ENCODE measurements at regions not wholly inside any gene's neighbourhood (a gene's known extent, or its start where the extent isn't known, plus 50 kb on each side); places are given as distances from the start of the nearest gene placed in this dataset.
A peak's percentile ranks its signal among the peaks of the same experiment; 100 is the strongest.
"Not testable (repeated sequence)": the region's sequence is repeated elsewhere in the genome, so short reads cannot be mapped to it uniquely, and the experiment has no call there.

DNA sequence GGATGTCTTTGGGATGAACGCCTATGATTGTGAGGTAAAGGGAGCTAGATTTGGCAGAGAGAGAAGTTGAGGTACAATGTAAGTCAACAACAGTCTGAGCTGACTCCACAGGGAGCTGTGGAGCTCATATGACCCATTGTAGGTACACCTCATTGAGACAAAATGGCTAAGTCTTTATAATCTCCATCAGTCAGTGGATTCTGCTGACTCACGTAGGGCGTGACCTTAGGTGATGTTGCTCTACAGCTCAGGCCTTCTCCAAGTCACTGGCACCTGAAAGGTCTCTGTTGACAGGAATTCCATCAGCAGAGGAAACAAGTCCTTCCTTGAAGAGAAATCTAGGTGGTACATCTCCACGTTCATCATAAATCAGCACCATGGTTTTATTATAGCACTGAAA lies 118.2 kb upstream of the PRR16 start:
- WGBS (ENCODE audit: extremely low coverage, insufficient coverage, insufficient read length) = no CpG with 5 or more reads among the region's 4 CpGs
- Histone ChIP-seq H3K9ac (ENCODE audit: low read length) (no peak overlapping the region), H3K79me2 (ENCODE audit: control insufficient read depth, insufficient read depth, low read length, poor library complexity) (no peaks in the 10 kb centered on the region), H4K12ac (ENCODE audit: low read depth, low read length) (no peak overlapping the region), H3K4me2 (ENCODE audit: low read length) (no peak overlapping the region), H3K36me3 (ENCODE audit: control insufficient read depth in 1 of 2, insufficient read depth in 2 of 2, low read length in 2 of 2) (no peaks in the 10 kb centered on the region), H2BK5ac (ENCODE audit: low read depth, low read length, poor library complexity) (no peak overlapping the region), H2AFZ (ENCODE audit: insufficient read depth, low read length, poor library complexity) (no peak overlapping the region), H3K79me1 (ENCODE audit: low read length) (no peaks in the 10 kb centered on the region), H3K27me3 (ENCODE audit: insufficient read depth, low read length) (no peaks in the 10 kb centered on the region), H3K4ac (ENCODE audit: low read depth, low read length) (no peak overlapping the region), H2BK12ac (ENCODE audit: low read length) (no peak overlapping the region), H2BK120ac (ENCODE audit: insufficient read depth, low read length, poor library complexity) (no peak overlapping the region), H3K9me3 (ENCODE audit: insufficient read depth, low read depth, low read length) (peaks cover under 1% of the 10 kb centered on the region), H3K4me1 (ENCODE audit: control insufficient read depth in 1 of 2, insufficient read depth in 2 of 2, low read length in 2 of 2) (no peaks in the 10 kb centered on the region), H2AK5ac (ENCODE audit: low read length) (no peak overlapping the region), H3K23ac (ENCODE audit: low read length) (no peak overlapping the region), H3K27ac (ENCODE audit: low read depth, low read length) (no peak overlapping the region), H3K14ac (ENCODE audit: low read length) (no peak overlapping the region), H4K91ac (ENCODE audit: low read depth, low read length) (no peak overlapping the region), H3K18ac (ENCODE audit: low read length) (no peak overlapping the region), H4K8ac (ENCODE audit: low read depth, low read length) (no peak overlapping the region), H3K4me3 (ENCODE audit: low read depth, low read length) (no peak overlapping the region)
- DNase-seq = no peak

DNA sequence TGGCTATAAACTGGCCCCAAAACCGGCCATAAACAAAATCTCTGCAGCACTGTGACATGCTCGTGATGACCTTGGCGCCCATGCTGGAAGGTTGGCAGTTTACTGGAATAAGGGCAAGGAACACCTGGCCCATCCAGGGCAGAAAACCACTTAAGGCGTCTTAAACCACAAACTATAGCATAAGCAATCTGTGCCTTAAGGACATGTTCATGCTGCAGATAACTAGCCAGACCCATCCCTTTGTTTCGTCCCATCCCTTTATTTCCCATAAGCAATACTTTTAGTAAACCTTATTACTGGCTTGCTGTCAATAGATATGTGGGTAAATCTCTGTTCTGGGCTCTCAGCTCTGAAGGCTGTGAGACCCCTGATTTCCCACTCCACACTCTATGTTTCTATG lies 113.0 kb upstream of the PRR16 start:
- not testable (repeated sequence) for H3K4me1 ChIP-seq (ENCODE audit: control insufficient read depth in 1 of 2, insufficient read depth in 2 of 2, low read length in 2 of 2); H2BK120ac ChIP-seq (ENCODE audit: insufficient read depth, low read length, poor library complexity); DNase-seq; H2AK5ac ChIP-seq (ENCODE audit: low read length); H2BK5ac ChIP-seq (ENCODE audit: low read depth, low read length, poor library complexity); H2AFZ ChIP-seq (ENCODE audit: insufficient read depth, low read length, poor library complexity); H3K79me1 ChIP-seq (ENCODE audit: low read length); H3K27ac ChIP-seq (ENCODE audit: low read depth, low read length); H3K18ac ChIP-seq (ENCODE audit: low read length); H3K4ac ChIP-seq (ENCODE audit: low read depth, low read length); H3K79me2 ChIP-seq (ENCODE audit: control insufficient read depth, insufficient read depth, low read length, poor library complexity); H3K9ac ChIP-seq (ENCODE audit: low read length); H4K12ac ChIP-seq (ENCODE audit: low read depth, low read length); H2BK12ac ChIP-seq (ENCODE audit: low read length); H3K36me3 ChIP-seq (ENCODE audit: control insufficient read depth in 1 of 2, insufficient read depth in 2 of 2, low read length in 2 of 2); H3K14ac ChIP-seq (ENCODE audit: low read length); H4K91ac ChIP-seq (ENCODE audit: low read depth, low read length); H4K8ac ChIP-seq (ENCODE audit: low read depth, low read length); H3K23ac ChIP-seq (ENCODE audit: low read length); H3K27me3 ChIP-seq (ENCODE audit: insufficient read depth, low read length); H3K4me3 ChIP-seq (ENCODE audit: low read depth, low read length); H3K4me2 ChIP-seq (ENCODE audit: low read length); H3K9me3 ChIP-seq (ENCODE audit: insufficient read depth, low read depth, low read length)
- WGBS (ENCODE audit: extremely low coverage, insufficient coverage, insufficient read length) = no CpG with 5 or more reads among the region's 5 CpGs

DNA sequence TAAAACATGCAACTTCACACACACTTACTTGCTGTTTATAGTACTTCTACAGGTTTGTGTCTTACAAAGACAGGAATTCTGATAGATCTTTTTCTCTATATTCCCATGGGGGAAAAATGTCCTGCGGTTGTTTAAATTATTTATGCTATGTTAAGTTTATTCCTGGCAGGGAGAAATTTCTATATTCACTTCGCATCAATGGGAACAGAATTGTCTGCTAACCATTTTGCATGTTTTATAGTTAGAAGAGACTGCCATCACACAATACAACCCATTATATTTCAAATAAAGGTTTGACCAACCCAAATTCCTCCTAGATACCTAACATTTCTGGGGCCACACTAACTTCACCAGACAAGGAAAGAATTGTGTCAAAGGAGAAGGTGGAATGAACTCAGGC lies 110.0 kb upstream of the PRR16 start:
- Histone ChIP-seq H3K79me1 (ENCODE audit: low read length) (no peaks in the 10 kb centered on the region), H3K14ac (ENCODE audit: low read length) (no peak overlapping the region), H3K36me3 (ENCODE audit: control insufficient read depth in 1 of 2, insufficient read depth in 2 of 2, low read length in 2 of 2) (no peaks in the 10 kb centered on the region), H2AFZ (ENCODE audit: insufficient read depth, low read length, poor library complexity) (no peak overlapping the region), H3K4me1 (ENCODE audit: control insufficient read depth in 1 of 2, insufficient read depth in 2 of 2, low read length in 2 of 2) (no peaks in the 10 kb centered on the region), H4K8ac (ENCODE audit: low read depth, low read length) (no peak overlapping the region), H3K27ac (ENCODE audit: low read depth, low read length) (no peak overlapping the region), H3K4me2 (ENCODE audit: low read length) (no peak overlapping the region), H2AK5ac (ENCODE audit: low read length) (no peak overlapping the region), H3K9ac (ENCODE audit: low read length) (no peak overlapping the region), H4K91ac (ENCODE audit: low read depth, low read length) (no peak overlapping the region), H3K27me3 (ENCODE audit: insufficient read depth, low read length) (no peaks in the 10 kb centered on the region), H3K4ac (ENCODE audit: low read depth, low read length) (no peak overlapping the region), H3K79me2 (ENCODE audit: control insufficient read depth, insufficient read depth, low read length, poor library complexity) (no peaks in the 10 kb centered on the region), H2BK5ac (ENCODE audit: low read depth, low read length, poor library complexity) (no peak overlapping the region), H3K9me3 (ENCODE audit: insufficient read depth, low read depth, low read length) (peaks cover 1% of the 10 kb centered on the region), H2BK12ac (ENCODE audit: low read length) (no peak overlapping the region), H3K4me3 (ENCODE audit: low read depth, low read length) (no peak overlapping the region), H2BK120ac (ENCODE audit: insufficient read depth, low read length, poor library complexity) (no peak overlapping the region), H4K12ac (ENCODE audit: low read depth, low read length) (no peak overlapping the region), H3K23ac (ENCODE audit: low read length) (no peak overlapping the region), H3K18ac (ENCODE audit: low read length) (no peak overlapping the region)
- DNase-seq = peak in 1 of 2 donors; percentile 65
- no CpG with 5 or more reads among the region's 2 CpGs for WGBS (ENCODE audit: extremely low coverage, insufficient coverage, insufficient read length)

DNA sequence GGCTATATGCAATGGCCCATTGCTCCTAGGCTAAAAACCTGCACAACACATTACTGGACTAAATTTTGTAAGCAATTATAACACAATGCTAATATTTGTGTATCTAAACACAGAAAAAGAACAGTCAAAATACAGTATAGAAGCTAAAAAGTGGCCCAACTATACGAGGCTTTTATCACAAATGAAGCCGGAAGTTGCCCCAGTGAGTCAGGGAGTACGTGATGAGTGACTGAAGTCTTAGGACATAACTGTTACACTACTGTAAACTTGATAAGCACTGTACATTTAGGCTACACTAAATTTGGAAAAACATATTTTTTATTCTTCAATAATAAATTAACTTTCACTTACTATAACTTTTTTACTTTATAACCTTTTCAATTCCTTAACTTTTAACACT lies 105.2 kb upstream of the PRR16 start:
- no peak overlapping the region for H3K9ac ChIP-seq (ENCODE audit: low read length)
- no peaks in the 10 kb centered on the region for H3K36me3 ChIP-seq (ENCODE audit: control insufficient read depth in 1 of 2, insufficient read depth in 2 of 2, low read length in 2 of 2)
- no peak overlapping the region for H3K18ac ChIP-seq (ENCODE audit: low read length)
- no CpG with 5 or more reads among the region's 3 CpGs for WGBS (ENCODE audit: extremely low coverage, insufficient coverage, insufficient read length)
- no peak overlapping the region for H3K4me3 ChIP-seq (ENCODE audit: low read depth, low read length)
- H2BK5ac ChIP-seq (ENCODE audit: low read depth, low read length, poor library complexity) = no peak overlapping the region
- H3K79me2 ChIP-seq (ENCODE audit: control insufficient read depth, insufficient read depth, low read length, poor library complexity) = no peaks in the 10 kb centered on the region
- no peak overlapping the region for H2BK12ac ChIP-seq (ENCODE audit: low read length)
- H4K91ac ChIP-seq (ENCODE audit: low read depth, low read length) = no peak overlapping the region
- H3K4me1 ChIP-seq (ENCODE audit: control insufficient read depth in 1 of 2, insufficient read depth in 2 of 2, low read length in 2 of 2) = no peaks in the 10 kb centered on the region
- H3K27me3 ChIP-seq (ENCODE audit: insufficient read depth, low read length) = no peaks in the 10 kb centered on the region
- H3K9me3 ChIP-seq (ENCODE audit: insufficient read depth, low read depth, low read length) = no peaks in the 10 kb centered on the region
- no peak overlapping the region for H3K14ac ChIP-seq (ENCODE audit: low read length)
- no peaks in the 10 kb centered on the region for H3K79me1 ChIP-seq (ENCODE audit: low read length)
- no peak for DNase-seq
- H4K12ac ChIP-seq (ENCODE audit: low read depth, low read length) = no peak overlapping the region
- H3K4me2 ChIP-seq (ENCODE audit: low read length) = no peak overlapping the region
- no peak overlapping the region for H2BK120ac ChIP-seq (ENCODE audit: insufficient read depth, low read length, poor library complexity)
- H3K27ac ChIP-seq (ENCODE audit: low read depth, low read length) = no peak overlapping the region
- H3K4ac ChIP-seq (ENCODE audit: low read depth, low read length) = no peak overlapping the region
- no peak overlapping the region for H2AFZ ChIP-seq (ENCODE audit: insufficient read depth, low read length, poor library complexity)
- no peak overlapping the region for H2AK5ac ChIP-seq (ENCODE audit: low read length)
- H3K23ac ChIP-seq (ENCODE audit: low read length) = no peak overlapping the region
- H4K8ac ChIP-seq (ENCODE audit: low read depth, low read length) = no peak overlapping the region

Measured in trophoblast cell (in vitro differentiated cells and primary cell).